IPS DF 6.9 (cell line): ENCODE measurements at regions not wholly inside any gene's neighbourhood (a gene's known extent, or its start where the extent isn't known, plus 50 kb on each side); places are given as distances from the start of the nearest gene placed in this dataset.

Experiments
- DNase-seq: peaks from one replicate; pipeline ENCODE4 v3.0.0-alpha.2; 2013; ENCODE audit warnings: low read depth, low spot score
- H3K27ac ChIP-seq: one replicate; pipeline ENCODE4 v1.5.1; 2013; ENCODE audit warnings: low read length, control low read depth
- H3K27me3 ChIP-seq: 2 replicates; pipeline ENCODE4 v1.6.1; 2013; ENCODE audit warnings: mild to moderate bottlenecking, low read length; ENCODE audit not compliant: control insufficient read depth, insufficient read depth
- H3K36me3 ChIP-seq: 2 replicates; pipeline ENCODE4 v1.6.1; 2013; ENCODE audit warnings: low read length; ENCODE audit not compliant: control insufficient read depth, insufficient read depth
- H3K4me1 ChIP-seq: 2 replicates; pipeline ENCODE4 v1.6.1; 2013; ENCODE audit warnings: low read length; ENCODE audit not compliant: control insufficient read depth, insufficient read depth
- H3K4me3 ChIP-seq: 2 replicates; pipeline ENCODE4 v1.5.1; 2013; ENCODE audit warnings: mild to moderate bottlenecking, low read length
- H3K9me3 ChIP-seq: 2 replicates; pipeline ENCODE4 v1.6.1; 2013; ENCODE audit warnings: low read length, inconsistent platforms; ENCODE audit not compliant: control insufficient read depth, insufficient read depth
- WGBS: extraction: QIAGEN DNeasy Blood & Tissue Kit; methylation state at CpG from one replicate; pipeline ENCODE4 v1.1.7; 2013; ENCODE audit warnings: mixed read lengths, missing lambda C conversion rate; ENCODE audit not compliant: insufficient read length, insufficient coverage; 5-methylcytosine and 5-hydroxymethylcytosine counted together

GRCh38 chr4:163582703-163583102 is 88.2 kb downstream of the TMA16 start:
- Histone ChIP-seq H3K4me1 (no peaks in the 10 kb centered on the region), H3K4me3 (no peak overlapping the region), H3K36me3 (no peaks in the 10 kb centered on the region), H3K27ac (no peak overlapping the region), H3K27me3 (no peaks in the 10 kb centered on the region), H3K9me3 (no peaks in the 10 kb centered on the region)
- no peak for DNase-seq
- no CpG with 5 or more reads among the region's 2 CpGs for WGBS

- H3K36me3 ChIP-seq, result no peaks in the 10 kb centered on the region
- H3K4me3 ChIP-seq, result no peak overlapping the region
- H3K9me3 ChIP-seq, result no peaks in the 10 kb centered on the region
- H3K27ac ChIP-seq, result no peak overlapping the region
- H3K27me3 ChIP-seq, result no peaks in the 10 kb centered on the region
- no peak for DNase-seq
- H3K4me1 ChIP-seq, result no peaks in the 10 kb centered on the region
- no CpG with 5 or more reads among the region's 3 CpGs for WGBS
These were observed 93.4 kb downstream of the TMA16 start for GRCh38 chr4:163587867-163588266.

GRCh38 chr4:163588532-163588931 is 94.0 kb downstream of the TMA16 start:
- no peak for DNase-seq
- H3K27me3 ChIP-seq, result no peaks in the 10 kb centered on the region
- no peak overlapping the region for H3K27ac ChIP-seq
- no peaks in the 10 kb centered on the region for H3K36me3 ChIP-seq
- no peaks in the 10 kb centered on the region for H3K4me1 ChIP-seq
- no CpG with 5 or more reads among the region's 2 CpGs for WGBS
- H3K4me3 ChIP-seq, result no peak overlapping the region
- H3K9me3 ChIP-seq, result no peaks in the 10 kb centered on the region

GRCh38 chr4:163590103-163590502 is 95.6 kb downstream of the TMA16 start:
- Histone ChIP-seq H3K9me3 (no peaks in the 10 kb centered on the region), H3K36me3 (no peaks in the 10 kb centered on the region), H3K27ac (no peak overlapping the region), H3K27me3 (no peaks in the 10 kb centered on the region), H3K4me1 (no peaks in the 10 kb centered on the region), H3K4me3 (no peak overlapping the region)
- no CpG with 5 or more reads among the region's 1 CpG for WGBS
- no peak for DNase-seq

GRCh38 chr4:163590619-163591264 is 96.3 kb downstream of the TMA16 start:
- Histone ChIP-seq H3K36me3 (no peaks in the 10 kb centered on the region), H3K27ac (no peak overlapping the region), H3K27me3 (no peaks in the 10 kb centered on the region), H3K9me3 (no peaks in the 10 kb centered on the region), H3K4me1 (no peaks in the 10 kb centered on the region), H3K4me3 (no peak overlapping the region)
- no peak for DNase-seq
- no CpG with 5 or more reads among the region's 5 CpGs for WGBS

DNA sequence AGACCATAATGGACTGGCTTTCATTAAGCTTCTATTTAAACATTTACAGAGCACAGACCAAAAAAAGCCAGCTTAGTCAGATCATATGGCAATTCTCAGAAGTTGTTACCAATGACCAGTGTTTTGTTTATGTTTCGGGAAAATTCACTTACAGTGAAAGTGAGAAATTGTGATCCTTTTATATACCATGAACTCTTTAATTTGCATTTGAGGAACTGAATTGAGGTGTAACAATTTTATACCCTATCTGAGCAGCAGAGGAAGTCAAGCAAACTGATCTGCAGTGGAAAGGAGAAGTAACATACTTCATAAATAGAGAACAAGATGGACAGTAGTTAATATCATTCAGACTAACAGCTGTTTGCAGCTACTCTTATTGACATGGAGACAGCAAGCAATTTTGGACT is 97.1 kb downstream of the TMA16 start:
- no peaks in the 10 kb centered on the region for H3K27me3 ChIP-seq
- no peak overlapping the region for H3K27ac ChIP-seq
- no peak overlapping the region for H3K4me3 ChIP-seq
- no peaks in the 10 kb centered on the region for H3K9me3 ChIP-seq
- WGBS, result no CpG with 5 or more reads among the region's 1 CpG
- no peaks in the 10 kb centered on the region for H3K36me3 ChIP-seq
- DNase-seq, result no peak
- H3K4me1 ChIP-seq, result no peaks in the 10 kb centered on the region

- no CpG with 5 or more reads among the region's 2 CpGs for WGBS
- Histone ChIP-seq H3K9me3 (no peaks in the 10 kb centered on the region), H3K36me3 (no peaks in the 10 kb centered on the region), H3K27me3 (no peaks in the 10 kb centered on the region), H3K4me1 (no peaks in the 10 kb centered on the region), H3K27ac (no peak overlapping the region), H3K4me3 (no peak overlapping the region)
- no peak for DNase-seq
These were observed 97.7 kb downstream of the TMA16 start for GRCh38 chr4:163592212-163592611.

DNA sequence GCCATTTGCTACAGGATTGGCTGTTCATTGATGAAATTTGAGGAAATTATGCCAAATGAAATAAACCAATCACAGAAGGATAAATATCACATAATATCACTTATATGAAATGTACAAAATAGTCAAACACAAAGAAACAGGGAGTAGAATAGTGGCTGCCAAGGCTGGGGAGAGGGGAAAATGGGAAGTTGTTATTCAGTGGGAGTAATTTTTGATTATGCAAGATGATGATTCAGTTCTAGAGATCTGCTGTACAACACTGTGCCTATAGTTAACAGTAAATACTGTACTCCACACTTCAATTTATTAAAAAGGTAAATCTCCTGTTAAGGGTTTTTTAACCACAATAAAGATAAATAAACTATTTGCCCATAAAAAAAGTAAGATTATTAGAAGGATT is 101.1 kb downstream of the TMA16 start:
- H3K9me3 ChIP-seq, result no peaks in the 10 kb centered on the region
- no peak overlapping the region for H3K4me3 ChIP-seq
- H3K4me1 ChIP-seq, result no peaks in the 10 kb centered on the region
- H3K27ac ChIP-seq, result no peak overlapping the region
- DNase-seq, result no peak
- H3K36me3 ChIP-seq, result no peaks in the 10 kb centered on the region
- H3K27me3 ChIP-seq, result no peaks in the 10 kb centered on the region

DNA sequence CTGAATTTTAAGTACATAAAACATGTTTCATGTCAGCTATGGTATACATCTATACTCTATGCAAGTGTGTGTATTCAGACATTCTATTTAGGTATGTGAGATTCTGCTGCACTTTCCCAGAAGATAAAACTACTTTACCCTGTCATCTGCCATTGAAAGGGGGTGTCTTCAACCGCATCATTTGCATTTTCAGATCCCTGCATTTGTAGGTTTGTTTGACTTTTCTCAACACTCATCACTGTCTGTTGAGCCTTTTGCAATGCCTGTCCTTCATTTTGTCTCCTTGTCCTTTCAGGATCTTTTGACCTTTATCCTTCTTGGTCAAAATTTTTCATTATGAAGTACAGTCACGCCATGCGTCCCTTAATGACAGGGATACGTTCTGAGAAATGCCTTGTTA is 103.5 kb downstream of the TMA16 start:
- Histone ChIP-seq H3K9me3 (no peaks in the 10 kb centered on the region), H3K27me3 (no peaks in the 10 kb centered on the region), H3K4me1 (no peaks in the 10 kb centered on the region), H3K27ac (no peak overlapping the region), H3K36me3 (no peaks in the 10 kb centered on the region), H3K4me3 (no peak overlapping the region)
- DNase-seq, result no peak
- WGBS, result no CpG with 5 or more reads among the region's 4 CpGs

GRCh38 chr4:163598489-163598888 is 104.0 kb downstream of the TMA16 start:
- H3K27me3 ChIP-seq, result no peaks in the 10 kb centered on the region
- WGBS, result no CpG with 5 or more reads among the region's 2 CpGs
- no peaks in the 10 kb centered on the region for H3K9me3 ChIP-seq
- H3K4me1 ChIP-seq, result no peaks in the 10 kb centered on the region
- no peak overlapping the region for H3K27ac ChIP-seq
- DNase-seq, result no peak
- H3K36me3 ChIP-seq, result no peaks in the 10 kb centered on the region
- H3K4me3 ChIP-seq, result no peak overlapping the region

DNA sequence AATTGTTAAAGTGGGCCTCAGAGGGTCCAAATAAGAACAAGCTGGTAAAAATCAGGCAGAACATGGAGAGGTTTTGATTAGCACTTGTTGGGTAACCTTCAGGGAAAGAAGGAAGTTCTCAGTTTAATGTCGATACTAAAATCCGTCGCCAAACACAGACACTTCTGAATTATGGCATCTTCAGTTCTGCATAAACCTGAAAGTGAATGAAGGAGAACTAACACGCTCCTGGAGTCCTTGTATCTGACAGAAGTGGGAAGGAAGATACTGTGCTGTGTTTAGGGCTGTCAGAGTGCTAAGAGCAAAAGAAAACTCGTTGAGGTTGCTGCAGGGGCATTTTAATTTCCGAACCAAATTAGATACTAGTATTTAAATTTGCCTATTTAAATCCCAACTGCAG is 106.2 kb downstream of the TMA16 start:
- WGBS, result no CpG with 5 or more reads among the region's 6 CpGs

More for the DNA sequence above, 106.2 kb downstream of the TMA16 start:
- Histone ChIP-seq H3K9me3 (no peaks in the 10 kb centered on the region), H3K36me3 (no peaks in the 10 kb centered on the region), H3K4me1 (no peaks in the 10 kb centered on the region), H3K27me3 (no peaks in the 10 kb centered on the region), H3K4me3 (no peak overlapping the region), H3K27ac (no peak overlapping the region)
- no peak for DNase-seq
